Ishikawa (cell line): ENCODE measurements at regions not wholly inside any gene's neighbourhood (a gene's known extent, or its start where the extent isn't known, plus 50 kb on each side); places are given as distances from the start of the nearest gene placed in this dataset.

Experiments used
- CEBPB ChIP-seq: IDR thresholded peaks from 2 replicates; pipeline ENCODE4 v1.6.1; 2012
- CREB1 ChIP-seq: IDR thresholded peaks from 2 replicates; pipeline ENCODE4 v1.6.1; 2012; ENCODE audit warnings: low read depth
- EGR1 ChIP-seq: IDR thresholded peaks from 2 replicates; pipeline ENCODE4 v1.6.1; 2012
- EP300 ChIP-seq: IDR thresholded peaks from 2 replicates; pipeline ENCODE4 v1.6.1; 2012; ENCODE audit warnings: borderline replicate concordance
- FOXM1 ChIP-seq: IDR thresholded peaks from 2 replicates; pipeline ENCODE4 v1.6.1; 2012; ENCODE audit warnings: low read depth, borderline replicate concordance
- MAX ChIP-seq: IDR thresholded peaks from 2 replicates; pipeline ENCODE4 v1.6.1; 2012
- NFIC ChIP-seq: IDR thresholded peaks from 2 replicates; pipeline ENCODE4 v1.6.1; 2012
- RAD21 ChIP-seq: IDR thresholded peaks from 2 replicates; pipeline ENCODE4 v1.6.1; 2012; ENCODE audit warnings: low read depth
- REST ChIP-seq: IDR thresholded peaks from 2 replicates; pipeline ENCODE4 v1.6.1; 2012; ENCODE audit warnings: low read depth, mild to moderate bottlenecking
- TAF1 ChIP-seq: IDR thresholded peaks from 2 replicates; pipeline ENCODE4 v1.6.1; 2012; ENCODE audit warnings: low read depth, mild to moderate bottlenecking
- TCF12 ChIP-seq: IDR thresholded peaks from 2 replicates; pipeline ENCODE4 v1.6.1; 2012; ENCODE audit warnings: low read depth
- TEAD4 ChIP-seq: IDR thresholded peaks from 2 replicates; pipeline ENCODE4 v1.6.1; 2012
- USF1 ChIP-seq: IDR thresholded peaks from 2 replicates; pipeline ENCODE4 v1.6.1; 2012
- YY1 ChIP-seq: IDR thresholded peaks from 2 replicates; pipeline ENCODE4 v1.6.1; 2012; ENCODE audit warnings: low read depth
- ZBTB7A ChIP-seq: IDR thresholded peaks from 2 replicates; pipeline ENCODE4 v1.6.1; 2012; ENCODE audit warnings: low read depth

- TF ChIP-seq FOXM1, result no peak
Measured at GRCh38 chr2:125852364-125852763, 803.6 kb upstream of the GYPC start.

- no peak for TF ChIP-seq EP300
- TF ChIP-seq TEAD4, result no peak
- no peak for TF ChIP-seq TCF12
- no peak for TF ChIP-seq NFIC
- TF ChIP-seq MAX, result no peak
- no peak for TF ChIP-seq CEBPB
- TF ChIP-seq ZBTB7A, result no peak
- no peak for TF ChIP-seq EGR1
- TF ChIP-seq CREB1, result no peak
Measured at GRCh38 chr2:125853626-125854025, 802.3 kb upstream of the GYPC start.

GRCh38 chr2:125855204-125855603 lies 800.8 kb upstream of the GYPC start:
- TF ChIP-seq CEBPB (no peak), MAX (no peak), TAF1 (no peak), EGR1 (no peak)

- TF ChIP-seq TAF1 (no peak), TCF12 (no peak), REST (no peak), EP300 (no peak), USF1 (no peak), ZBTB7A (no peak), MAX (no peak), CREB1 (no peak)
Measured at GRCh38 chr2:125857971-125858794, 797.8 kb upstream of the GYPC start.

- TF ChIP-seq CREB1 (no peak), NFIC (no peak), RAD21 (no peak), TAF1 (no peak), FOXM1 (no peak), MAX (no peak), YY1 (no peak), EP300 (no peak), TEAD4 (no peak), ZBTB7A (no peak), REST (no peak), CEBPB (no peak), USF1 (no peak), EGR1 (no peak), TCF12 (no peak)
Measured at GRCh38 chr2:125861461-125861860, 794.5 kb upstream of the GYPC start.

- no peak for TF ChIP-seq ZBTB7A
- no peak for TF ChIP-seq RAD21
- no peak for TF ChIP-seq NFIC
- no peak for TF ChIP-seq REST
- TF ChIP-seq TAF1, result no peak
- no peak for TF ChIP-seq USF1
- TF ChIP-seq TCF12, result no peak
- TF ChIP-seq EGR1, result no peak
- no peak for TF ChIP-seq TEAD4
- no peak for TF ChIP-seq MAX
- no peak for TF ChIP-seq CREB1
- no peak for TF ChIP-seq CEBPB
- no peak for TF ChIP-seq FOXM1
- no peak for TF ChIP-seq EP300
Measured at GRCh38 chr2:125867908-125868307, 788.0 kb upstream of the GYPC start.
